ENCODE measurements at regions not wholly inside any gene's neighbourhood (a gene's known extent, or its start where the extent isn't known, plus 50 kb on each side); places are given as distances from the start of the nearest gene placed in this dataset.
"Not testable (repeated sequence)": the region's sequence is repeated elsewhere in the genome, so short reads cannot be mapped to it uniquely, and the experiment has no call there.

GRCh38 chr1:95615421-95615820, 381.4 kb downstream of the RWDD3 start:
- DNase-seq (ENCODE audit: low spot score), result no peak

GRCh38 chr1:95620076-95620475, 386.1 kb downstream of the RWDD3 start:
- no peak for DNase-seq (ENCODE audit: low spot score)

DNA sequence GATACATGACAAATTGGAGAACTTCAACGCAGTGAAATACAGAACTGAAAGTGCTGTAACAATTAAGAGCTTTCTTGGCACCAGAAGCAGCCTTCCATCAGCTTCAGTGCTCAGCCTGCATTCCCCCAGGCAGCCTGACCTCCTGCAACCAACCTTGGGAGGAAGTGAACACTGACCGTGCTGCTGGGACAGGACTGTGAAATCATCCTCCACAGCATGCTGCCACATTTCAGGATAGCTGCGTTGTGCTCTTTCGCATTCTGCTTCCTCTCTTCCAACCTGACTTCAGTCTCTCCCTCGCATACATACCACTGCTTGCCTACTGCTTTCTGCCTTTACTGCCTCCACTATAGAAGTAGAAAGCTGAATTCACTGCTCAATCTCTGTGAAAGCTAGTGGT, 388.6 kb downstream of the RWDD3 start:
- no peak for DNase-seq (ENCODE audit: low spot score)

- DNase-seq (ENCODE audit: low spot score), result no peak
These were observed 391.2 kb downstream of the RWDD3 start for GRCh38 chr1:95625224-95625623.

GRCh38 chr1:95627244-95627643, 393.2 kb downstream of the RWDD3 start:
- no peak for DNase-seq (ENCODE audit: low spot score)

GRCh38 chr1:95631695-95632094, 397.7 kb downstream of the RWDD3 start:
- no peak for DNase-seq (ENCODE audit: low spot score)

GRCh38 chr1:95635811-95636210, 401.8 kb downstream of the RWDD3 start:
- DNase-seq (ENCODE audit: low spot score), result no peak

DNA sequence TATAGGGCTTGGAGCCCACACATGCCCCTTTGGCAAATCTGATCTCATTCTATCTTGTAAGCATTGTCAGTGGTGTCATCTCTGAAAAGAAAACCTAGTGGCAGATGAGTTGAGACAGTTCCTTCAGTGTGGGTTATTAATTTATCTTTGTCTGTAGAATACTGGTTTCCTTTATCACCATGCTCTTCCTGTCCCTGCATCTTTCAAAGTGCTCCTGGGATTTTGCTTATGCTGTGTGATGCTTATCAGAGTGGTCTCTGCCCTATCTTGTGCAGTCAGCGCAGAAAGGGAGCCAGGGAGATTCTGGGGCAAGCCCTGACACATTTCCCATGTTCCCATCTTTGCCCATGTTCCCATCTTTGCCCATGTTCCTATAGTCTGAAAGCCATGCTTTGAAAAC, 402.9 kb downstream of the RWDD3 start:
- DNase-seq (ENCODE audit: low spot score), result no peak

GRCh38 chr1:95640746-95641145, 406.7 kb downstream of the RWDD3 start:
- no peak for DNase-seq (ENCODE audit: low spot score)

DNA sequence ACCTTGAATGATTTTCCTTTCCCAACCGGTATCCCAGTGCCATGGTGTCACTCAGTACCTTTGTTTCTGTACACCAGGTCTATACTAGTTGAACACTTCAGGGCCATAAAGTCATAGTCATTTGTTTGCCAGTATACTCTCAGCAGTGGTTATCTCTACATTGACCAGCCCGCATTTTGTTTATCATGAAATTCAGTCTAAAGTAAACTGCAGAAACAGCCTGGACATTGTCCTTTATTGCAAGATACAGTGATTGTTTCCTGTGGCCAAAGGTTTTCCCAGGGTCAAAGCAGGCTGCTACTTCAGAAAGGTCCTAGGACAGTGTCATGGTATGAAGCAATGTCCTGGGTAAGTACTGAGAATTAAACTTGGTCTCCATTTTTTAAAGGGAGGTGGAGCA, 407.4 kb downstream of the RWDD3 start:
- DNase-seq (ENCODE audit: low spot score), result no peak

DNA sequence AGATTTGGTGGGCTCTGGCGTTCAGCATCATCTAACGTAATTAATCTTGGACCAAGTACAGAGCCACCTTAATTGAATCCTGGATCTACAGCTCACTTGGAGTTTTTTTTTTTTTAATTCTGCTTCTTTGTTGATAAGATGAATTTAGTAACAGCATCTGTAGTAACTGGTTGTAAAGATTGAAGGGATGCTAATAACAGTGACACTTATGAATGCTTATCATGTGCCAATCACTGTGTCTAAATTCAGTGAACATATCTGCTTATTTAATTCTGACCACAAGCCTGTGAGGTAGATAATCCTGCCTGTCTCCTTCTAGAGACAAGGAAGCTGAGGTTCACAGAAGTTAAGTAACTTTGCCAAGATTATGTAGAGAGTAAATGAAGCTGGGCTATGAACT, 408.0 kb downstream of the RWDD3 start:
- no peak for DNase-seq (ENCODE audit: low spot score)

GRCh38 chr1:95643071-95643470, 409.1 kb downstream of the RWDD3 start:
- no peak for DNase-seq (ENCODE audit: low spot score)

GRCh38 chr1:95645126-95645525, 411.1 kb downstream of the RWDD3 start:
- DNase-seq (ENCODE audit: low spot score), result not testable (repeated sequence)

- no peak for DNase-seq (ENCODE audit: low spot score)
These were observed 416.6 kb downstream of the RWDD3 start for GRCh38 chr1:95650631-95651030.

- no peak for DNase-seq (ENCODE audit: low spot score)
These were observed 418.5 kb downstream of the RWDD3 start for GRCh38 chr1:95652423-95652965.

- DNase-seq (ENCODE audit: low spot score), result no peak
These were observed 419.6 kb downstream of the RWDD3 start for GRCh38 chr1:95653618-95654017.

DNA sequence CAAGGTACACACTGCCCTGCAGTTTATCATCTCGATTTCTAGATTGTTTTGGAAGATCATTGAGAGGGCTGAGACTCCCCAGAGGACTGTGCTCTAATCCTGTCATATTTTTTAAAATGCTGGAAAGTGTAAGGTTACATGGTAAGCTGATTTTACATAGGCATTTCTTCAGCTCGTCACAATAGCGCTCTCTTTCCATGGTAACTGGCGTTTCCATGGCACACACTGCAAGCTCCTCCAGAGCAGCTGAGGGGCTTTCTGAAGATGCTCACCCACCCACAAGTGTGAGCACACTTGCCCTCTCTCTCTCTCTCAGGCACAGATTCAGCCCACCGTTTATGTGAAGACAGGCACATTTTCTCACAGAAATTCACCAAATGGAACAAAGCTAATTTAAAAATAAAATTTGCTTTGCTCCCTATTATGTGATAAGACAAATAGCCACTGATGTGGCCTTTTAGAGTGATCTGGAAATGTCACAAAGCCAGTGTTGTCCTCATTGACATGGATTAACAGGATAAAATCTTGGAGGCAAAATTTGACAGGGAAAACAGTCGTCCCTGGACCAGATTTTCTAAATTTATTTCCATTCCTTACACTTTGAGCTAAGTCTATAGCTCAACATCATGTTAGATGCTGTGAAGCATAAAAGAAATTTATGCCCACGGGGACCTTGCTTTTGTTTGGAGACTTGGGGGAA, 421.5 kb downstream of the RWDD3 start:
- DNase-seq (ENCODE audit: low spot score), result no peak

- no peak for DNase-seq (ENCODE audit: low spot score)
These were observed 423.2 kb downstream of the RWDD3 start for GRCh38 chr1:95657248-95657647.

DNA sequence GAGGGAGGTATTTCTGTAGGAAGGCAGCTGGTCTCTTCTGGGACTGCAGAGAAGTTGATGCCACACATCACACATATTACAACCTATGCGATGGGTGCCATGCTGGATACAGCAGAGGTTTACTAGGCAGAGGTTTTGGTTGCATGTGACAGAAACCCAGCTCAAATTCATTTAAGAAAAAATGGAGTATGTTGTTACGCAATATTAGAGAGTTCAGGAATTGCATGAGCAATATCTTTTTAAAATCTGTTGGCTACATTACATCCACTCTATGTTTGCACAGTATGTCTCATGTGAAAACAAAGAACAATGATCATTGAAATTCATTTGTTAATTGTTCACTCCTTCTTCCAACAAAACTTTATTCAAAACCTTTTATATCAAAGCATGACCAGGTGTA, 425.2 kb downstream of the RWDD3 start:
- no peak for DNase-seq (ENCODE audit: low spot score)

DNA sequence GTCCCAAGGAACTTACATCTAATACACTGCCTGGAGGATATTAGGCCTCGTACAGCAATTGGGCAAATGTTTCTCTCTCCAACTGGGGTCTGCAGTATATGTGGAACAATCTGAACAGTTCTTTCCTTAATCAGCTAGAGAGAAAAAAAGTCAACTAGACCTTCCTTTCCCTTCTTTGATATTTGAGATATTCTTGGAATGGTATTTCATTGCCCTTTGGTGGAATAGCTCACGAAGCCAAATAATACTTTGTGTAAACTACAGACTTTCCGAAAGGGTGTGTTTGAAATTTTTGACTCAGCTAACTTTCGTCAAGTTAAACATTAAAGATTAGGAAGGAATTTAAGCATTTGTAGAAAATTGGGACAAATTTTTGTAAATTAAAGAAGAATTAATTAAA, 425.6 kb downstream of the RWDD3 start:
- no peak for DNase-seq (ENCODE audit: low spot score)

- DNase-seq (ENCODE audit: low spot score), result no peak
These were observed 426.7 kb downstream of the RWDD3 start for GRCh38 chr1:95660736-95661135.

GRCh38 chr1:95663530-95663929, 429.5 kb downstream of the RWDD3 start:
- DNase-seq (ENCODE audit: low spot score), result not testable (repeated sequence)

GRCh38 chr1:95668165-95668564, 434.2 kb downstream of the RWDD3 start:
- no peak for DNase-seq (ENCODE audit: low spot score)

- not testable (repeated sequence) for DNase-seq (ENCODE audit: low spot score)
These were observed 435.6 kb downstream of the RWDD3 start for GRCh38 chr1:95669638-95670037.
